Adrenal gland (tissue), 9 donors: ENCODE measurements at regions not wholly inside any gene's neighbourhood (a gene's known extent, or its start where the extent isn't known, plus 50 kb on each side); places are given as distances from the start of the nearest gene placed in this dataset.

ENCODE experiments used
- DNase-seq, 7 donors: peaks; one replicate each; pipeline ENCODE4 v3.0.0-alpha.2; 2019 to 2020
- H3K27ac ChIP-seq, 5 donors: fragments of 200-600 bp; sonication (generic) in 4 of 5; 1 replicate in 3 of 5; 2 replicates in 2 of 5; pipeline versions ENCODE4 v1.5.1 to v1.8.0; 2016 to 2020; ENCODE audit warnings: mild to moderate bottlenecking in 1 of 5
- H3K27me3 ChIP-seq: fragments of 200-600 bp; 2 replicates; pipeline ENCODE4 v1.8.0; 2021
- H3K36me3 ChIP-seq, 2 donors: fragments of 200-600 bp; replicated peaks in 1 of 2; 1 replicate in 1 of 2; 2 replicates in 1 of 2; pipeline versions ENCODE4 v1.5.1 to v1.8.0; 2018 to 2022
- H3K4me1 ChIP-seq, 2 donors: fragments of 200-600 bp; replicated peaks in 1 of 2; 1 replicate in 1 of 2; 2 replicates in 1 of 2; pipeline versions ENCODE4 v1.5.1 to v1.8.0; 2018 to 2021
- H3K4me3 ChIP-seq, 4 donors: fragments of 200-600 bp; sonication (generic) in 3 of 4; one replicate each; pipeline ENCODE4 v1.5.1; 2016 to 2018
- H3K9me3 ChIP-seq, 3 donors: fragments of 200-600 bp; sonication (generic) in 1 of 3; replicated peaks in 1 of 3; 1 replicate in 2 of 3; 2 replicates in 1 of 3; pipeline versions ENCODE4 v1.5.1 to v1.8.0; 2016 to 2021
- POLR2A ChIP-seq, 2 donors: fragments of 450-650 bp; IDR thresholded peaks; one replicate each; pipeline ENCODE4 v1.6.1; 2017; ENCODE audit warnings: antibody characterized with exemption in 2 of 2, mild to moderate bottlenecking in 2 of 2, moderate library complexity in 1 of 2
- WGBS, 4 donors: extraction: QIAGEN DNeasy Blood & Tissue Kit in 2 of 4; methylation state at CpG; one replicate each; pipeline versions ENCODE4 v1.1.5 to v1.1.7; 2013 to 2017; 5-methylcytosine and 5-hydroxymethylcytosine counted together
- intact Hi-C, 2 donors: fragments of 100-400 bp; cut with DNase I; formaldehyde crosslinking; loops; one replicate each; pipeline versions ENCODE4 v1.14.1 to v1.15.0; 2022 to 2023
- TF ChIP-seq, protein P1 (sequence below), 6 experiments: fragments of 450-650 bp in 4 of 6; fragments of 200-600 bp in 2 of 6; sonication (generic) in 1 of 6; IDR thresholded peaks; 1 replicate in 5 of 6; 2 replicates in 1 of 6; pipeline versions ENCODE4 v1.5.1 to v1.8.0; 2016 to 2021; ENCODE audit warnings: antibody characterized with exemption in 6 of 6, mild to moderate bottlenecking in 2 of 6, moderate library complexity in 1 of 6
- donor health status: healthy with polysubstance abuse.
- donor health status: Bipolar disorder and iron deficiency.
- donor health status: DM: yes; HTN: yes; CAD: no.
- donor health status: DM: no; HTN: no; CAD: no.
- donor health status: DM: no; HTN: no; CAD: no.

- 80 to 88% (median 82%) methylated on average over 10 of the region's 10 CpGs for WGBS, 4 donors
- H3K27ac ChIP-seq, result no peak overlapping the region
- no peaks in the 10 kb centered on the region for H3K27me3 ChIP-seq
- intact Hi-C loops, result no loop called here
- H3K4me3 ChIP-seq, result no peak overlapping the region
- DNase-seq, result no peak
- peaks cover 0 to 9% of the 10 kb centered on the region in 2 donors for H3K4me1 ChIP-seq
- no peak for TF ChIP-seq POLR2A (IDR thresholded peaks at IDR 0.05)
- TF ChIP-seq, protein P1, sequence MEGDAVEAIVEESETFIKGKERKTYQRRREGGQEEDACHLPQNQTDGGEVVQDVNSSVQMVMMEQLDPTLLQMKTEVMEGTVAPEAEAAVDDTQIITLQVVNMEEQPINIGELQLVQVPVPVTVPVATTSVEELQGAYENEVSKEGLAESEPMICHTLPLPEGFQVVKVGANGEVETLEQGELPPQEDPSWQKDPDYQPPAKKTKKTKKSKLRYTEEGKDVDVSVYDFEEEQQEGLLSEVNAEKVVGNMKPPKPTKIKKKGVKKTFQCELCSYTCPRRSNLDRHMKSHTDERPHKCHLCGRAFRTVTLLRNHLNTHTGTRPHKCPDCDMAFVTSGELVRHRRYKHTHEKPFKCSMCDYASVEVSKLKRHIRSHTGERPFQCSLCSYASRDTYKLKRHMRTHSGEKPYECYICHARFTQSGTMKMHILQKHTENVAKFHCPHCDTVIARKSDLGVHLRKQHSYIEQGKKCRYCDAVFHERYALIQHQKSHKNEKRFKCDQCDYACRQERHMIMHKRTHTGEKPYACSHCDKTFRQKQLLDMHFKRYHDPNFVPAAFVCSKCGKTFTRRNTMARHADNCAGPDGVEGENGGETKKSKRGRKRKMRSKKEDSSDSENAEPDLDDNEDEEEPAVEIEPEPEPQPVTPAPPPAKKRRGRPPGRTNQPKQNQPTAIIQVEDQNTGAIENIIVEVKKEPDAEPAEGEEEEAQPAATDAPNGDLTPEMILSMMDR (IDR thresholded peaks at IDR 0.05), result no peak
- no peaks in the 10 kb centered on the region for H3K36me3 ChIP-seq
- H3K9me3 ChIP-seq, result no peaks in the 10 kb centered on the region
Measured at GRCh38 chr5:103498800-103499551, 63.6 kb downstream of the NUDT12 start.

- Histone ChIP-seq H3K4me3 (no peak overlapping the region), H3K27ac (no peak overlapping the region), H3K36me3 (no peaks in the 10 kb centered on the region), H3K9me3 (no peaks in the 10 kb centered on the region), H3K4me1 (peaks cover 0 to 9% of the 10 kb centered on the region in 2 donors), H3K27me3 (no peaks in the 10 kb centered on the region)
- DNase-seq, result no peak
- intact Hi-C loops, result no loop called here
- WGBS, 4 donors, result 14 to 44% (median 31%) methylated on average over 1 of the region's 1 CpG
- TF ChIP-seq, protein P1 (IDR thresholded peaks at IDR 0.05), result no peak
- no peak for TF ChIP-seq POLR2A (IDR thresholded peaks at IDR 0.05)
Measured at GRCh38 chr5:103498211-103498610, 64.4 kb downstream of the NUDT12 start.

DNA sequence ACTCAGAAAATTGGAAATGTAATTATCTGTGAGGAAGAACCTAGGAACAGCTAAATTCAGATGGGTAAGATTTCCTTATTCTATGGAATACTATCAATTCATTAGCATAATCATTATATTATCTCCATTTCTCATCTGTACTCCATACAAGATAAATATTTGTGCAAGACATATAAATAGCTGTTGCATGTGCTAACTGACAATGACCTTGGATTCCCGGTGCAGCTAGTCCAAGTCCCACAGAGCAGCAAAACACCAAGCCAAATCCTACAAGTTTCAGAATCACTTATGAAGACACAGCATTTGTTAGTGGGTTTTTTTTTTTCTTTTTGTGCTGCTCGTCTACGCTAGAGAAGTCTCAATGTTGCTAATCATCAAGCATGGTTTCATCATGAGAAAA lies 64.8 kb downstream of the NUDT12 start:
- Histone ChIP-seq H3K27ac (no peak overlapping the region), H3K9me3 (no peaks in the 10 kb centered on the region), H3K4me1 (peaks cover 0 to 9% of the 10 kb centered on the region in 2 donors), H3K27me3 (no peaks in the 10 kb centered on the region), H3K36me3 (no peaks in the 10 kb centered on the region), H3K4me3 (no peak overlapping the region)
- TF ChIP-seq POLR2A (IDR thresholded peaks at IDR 0.05), result no peak
- DNase-seq, result peak in 2 of 7 donors; percentile 9 to 35
- 18 to 48% (median 31%) methylated on average over 3 of the region's 3 CpGs for WGBS, 4 donors
- intact Hi-C loops, result no loop called here

GRCh38 chr5:103490030-103490739 lies 72.4 kb downstream of the NUDT12 start:
- Histone ChIP-seq H3K4me3 (no peak overlapping the region), H3K36me3 (no peaks in the 10 kb centered on the region), H3K27me3 (no peaks in the 10 kb centered on the region), H3K4me1 (no peaks in the 10 kb centered on the region), H3K9me3 (peaks cover 0 to 6% (median 0%) of the 10 kb centered on the region in 3 donors), H3K27ac (no peak overlapping the region)
- WGBS, 4 donors, result 71 to 81% (median 76%) methylated on average over 4 of the region's 4 CpGs
- DNase-seq, result no peak
- TF ChIP-seq, protein P1 (IDR thresholded peaks at IDR 0.05), result no peak
- TF ChIP-seq POLR2A (IDR thresholded peaks at IDR 0.05), result no peak
- intact Hi-C loops, result no loop called here
